SH-SY5Y (cell line): ENCODE measurements at regions not wholly inside any gene's neighbourhood (a gene's known extent, or its start where the extent isn't known, plus 50 kb on each side); places are given as distances from the start of the nearest gene placed in this dataset.

Source experiments
- GATA2 ChIP-seq: IDR thresholded peaks from 2 replicates; pipeline ENCODE4 v1.6.1; 2011; ENCODE audit warnings: mild to moderate bottlenecking, low read depth, low read length
- GATA3 ChIP-seq: IDR thresholded peaks from 2 replicates; pipeline ENCODE4 v1.6.1; 2011; ENCODE audit warnings: low read depth, mild to moderate bottlenecking, low read length, moderate library complexity

GRCh38 chr6:113428702-113429101 lies 428.4 kb upstream of the MARCKS start:
- no peak for TF ChIP-seq GATA2
- no peak for TF ChIP-seq GATA3

GRCh38 chr6:113432521-113433334 lies 424.4 kb upstream of the MARCKS start:
- no peak for TF ChIP-seq GATA2
- TF ChIP-seq GATA3 = no peak

DNA sequence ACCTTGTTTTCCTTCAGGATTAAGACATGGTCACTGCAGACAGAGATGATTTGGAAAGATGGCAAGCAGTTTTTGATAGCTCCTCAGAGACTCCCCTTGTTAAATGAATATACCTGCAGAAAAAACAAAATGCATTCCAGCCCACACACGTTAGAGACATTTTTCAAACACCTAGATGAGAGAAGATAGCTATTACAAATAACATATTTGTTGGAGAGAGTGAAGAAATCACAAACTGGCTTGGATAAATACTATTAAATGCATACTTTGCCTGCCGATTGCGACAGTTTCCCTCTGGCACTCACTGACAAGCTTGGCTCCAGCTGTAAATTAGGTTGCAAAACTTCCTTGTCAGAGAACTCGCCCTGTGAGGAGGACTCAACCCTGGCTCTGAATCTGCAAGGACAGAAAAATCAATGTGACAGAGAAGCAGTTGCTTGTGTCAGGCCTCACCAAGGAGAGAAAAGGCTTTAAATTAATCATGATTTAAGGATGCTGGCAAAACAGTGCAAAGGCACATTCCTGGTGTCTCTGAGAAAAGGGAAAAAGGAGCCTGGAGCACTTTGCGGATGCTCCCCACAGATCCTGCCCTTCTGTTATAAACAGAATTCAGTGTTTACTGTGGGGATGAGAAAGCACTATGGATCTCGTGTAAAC lies 423.7 kb upstream of the MARCKS start:
- TF ChIP-seq GATA3 = no peak
- TF ChIP-seq GATA2 = no peak

DNA sequence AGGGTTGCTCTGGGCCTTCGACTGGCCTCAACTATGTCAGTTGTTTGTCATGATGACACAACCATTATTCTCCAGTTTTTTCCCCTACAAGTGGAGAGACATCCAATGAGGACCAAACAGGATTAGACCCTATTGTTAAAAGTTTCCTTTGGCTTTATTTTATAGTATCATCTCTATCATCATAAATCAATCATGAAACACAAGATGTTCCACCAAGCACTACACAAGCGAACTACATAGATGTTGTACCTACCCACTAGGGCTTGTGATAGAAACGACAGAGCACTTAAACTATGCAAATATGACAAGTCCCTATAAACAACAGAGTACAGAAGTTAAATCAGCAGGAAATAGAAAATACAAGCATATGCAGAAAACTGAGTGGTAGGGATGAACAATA lies 422.5 kb upstream of the MARCKS start:
- TF ChIP-seq GATA3 = no peak
- TF ChIP-seq GATA2 = no peak

DNA sequence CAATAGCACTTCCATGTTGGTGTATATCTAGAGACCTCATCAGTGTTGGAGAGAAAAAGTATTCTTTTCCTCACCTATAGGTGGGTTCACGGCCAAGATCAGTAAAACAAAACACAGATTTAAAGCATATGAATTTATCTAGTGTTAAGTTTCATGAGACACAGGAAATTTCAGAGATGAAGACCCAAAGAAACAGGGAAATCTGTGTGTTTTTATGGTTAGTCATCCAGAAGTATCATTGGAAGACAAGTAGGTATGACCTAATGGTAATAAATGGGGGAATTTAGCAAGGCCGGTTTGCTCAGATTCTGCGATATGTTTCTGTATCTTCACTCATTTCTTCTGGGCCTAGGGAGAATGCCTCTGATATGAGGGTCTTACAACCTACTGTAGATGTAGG lies 419.6 kb upstream of the MARCKS start:
- TF ChIP-seq GATA2 = no peak

GRCh38 chr6:113439866-113440265 lies 417.3 kb upstream of the MARCKS start:
- no peak for TF ChIP-seq GATA2

DNA sequence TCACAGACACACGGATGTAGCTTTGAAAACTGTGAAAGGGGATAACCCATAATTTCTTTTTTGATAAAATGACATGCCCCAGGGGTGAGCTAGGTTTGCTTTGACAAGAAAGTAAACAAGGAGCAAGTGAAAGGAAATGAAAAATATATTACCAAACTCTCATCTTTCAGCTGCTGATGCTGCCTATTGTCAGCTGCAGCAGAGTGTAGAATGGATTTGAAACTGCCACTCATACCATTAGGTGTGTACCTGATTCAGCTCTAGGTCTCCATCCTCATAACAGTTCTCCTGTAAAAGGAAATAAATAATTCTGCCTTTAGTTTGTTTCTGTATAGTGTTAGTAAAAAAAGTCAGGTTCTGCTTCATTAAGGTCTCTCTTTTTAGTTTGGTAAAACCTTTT lies 415.1 kb upstream of the MARCKS start:
- no peak for TF ChIP-seq GATA2
- no peak for TF ChIP-seq GATA3

DNA sequence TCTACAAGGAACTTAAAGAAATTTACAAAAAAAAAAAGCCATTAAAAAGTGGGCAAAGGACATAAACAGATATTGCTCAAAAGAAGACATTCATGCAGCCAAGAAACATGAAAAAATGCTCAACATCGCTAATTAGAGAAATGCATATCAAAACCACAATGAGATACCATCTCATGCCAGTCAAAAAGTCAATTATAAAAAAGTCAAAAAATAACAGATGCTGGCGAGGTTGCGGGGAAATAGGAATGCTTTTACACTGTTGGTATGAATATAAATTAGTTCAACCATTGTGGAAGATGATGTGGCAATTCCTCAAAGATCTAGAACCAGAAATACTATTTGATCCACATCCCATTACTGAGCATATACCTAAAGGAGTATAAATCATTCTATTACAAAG lies 411.9 kb upstream of the MARCKS start:
- no peak for TF ChIP-seq GATA3
- no peak for TF ChIP-seq GATA2

- TF ChIP-seq GATA3 = no peak
- no peak for TF ChIP-seq GATA2
These were observed 409.9 kb upstream of the MARCKS start for GRCh38 chr6:113447088-113447831.

- TF ChIP-seq GATA2 (no peak), GATA3 (no peak)
These were observed 408.1 kb upstream of the MARCKS start for GRCh38 chr6:113449051-113449450.

DNA sequence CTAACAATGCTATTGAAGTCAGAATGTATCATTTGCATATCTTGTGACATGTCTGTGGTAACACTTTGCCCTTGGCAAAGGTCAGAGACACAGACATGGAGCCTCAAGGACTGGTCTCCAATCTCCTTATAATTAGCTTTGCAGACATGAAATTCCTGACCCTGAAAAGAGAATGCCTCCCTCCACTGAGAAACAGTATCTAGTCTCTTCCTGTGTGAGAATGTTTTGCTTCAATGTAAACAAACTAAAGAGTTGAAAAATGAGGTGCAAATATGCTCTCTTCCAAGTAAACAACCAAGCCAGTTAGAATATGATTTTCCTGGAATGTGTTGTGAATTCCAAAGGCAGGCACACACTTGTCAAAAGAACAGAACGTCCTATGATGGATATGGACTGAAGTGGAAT lies 407.1 kb upstream of the MARCKS start:
- TF ChIP-seq GATA3 (no peak), GATA2 (no peak)

- TF ChIP-seq GATA2 (no peak), GATA3 (no peak)
These were observed 406.1 kb upstream of the MARCKS start for GRCh38 chr6:113451049-113451448.

DNA sequence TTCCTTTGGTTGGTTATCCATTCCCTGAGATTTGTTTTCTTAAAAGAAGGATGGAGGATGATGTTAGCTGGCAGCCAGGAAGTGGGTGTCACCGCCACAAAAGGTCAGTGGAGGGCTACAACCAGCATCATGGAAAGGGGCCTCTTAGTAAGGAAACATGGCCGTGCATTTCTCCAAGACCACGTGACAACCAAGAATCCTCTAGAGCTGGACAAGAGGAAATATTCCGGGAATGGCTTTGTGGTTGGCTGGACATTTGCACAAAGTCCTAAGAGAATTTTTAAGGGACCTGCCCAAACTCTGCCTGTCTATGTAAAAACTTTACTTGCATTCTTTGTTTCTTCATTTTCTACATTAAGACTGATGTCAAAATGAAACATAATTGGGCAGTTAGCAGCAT lies 399.9 kb upstream of the MARCKS start:
- TF ChIP-seq GATA3 (no peak), GATA2 (no peak)

DNA sequence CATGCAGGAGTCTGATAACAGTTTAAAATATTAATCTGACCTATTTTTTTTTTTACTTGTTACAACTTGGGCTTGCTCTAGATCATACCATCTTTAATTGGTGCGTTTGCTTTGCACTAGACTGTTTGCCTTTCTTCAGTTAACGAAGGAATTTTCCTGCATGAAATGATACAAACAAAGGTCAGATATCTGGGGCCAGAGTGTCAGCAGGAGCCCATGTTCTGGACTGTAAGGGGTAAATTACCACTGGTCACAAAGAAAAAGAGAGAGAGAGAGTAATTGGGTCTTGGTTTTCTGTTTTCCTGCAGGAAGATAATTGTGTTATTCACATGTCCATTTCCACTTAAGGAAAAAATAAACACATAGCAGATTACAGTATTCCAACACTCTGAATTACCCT lies 399.4 kb upstream of the MARCKS start:
- no peak for TF ChIP-seq GATA3
- TF ChIP-seq GATA2 = no peak
